HG03196 (cell line): ENCODE measurements at regions not wholly inside any gene's neighbourhood (a gene's known extent, or its start where the extent isn't known, plus 50 kb on each side); places are given as distances from the start of the nearest gene placed in this dataset.

Source experiments
- ATAC-seq: cut with Tn5 transposase; IDR thresholded peaks from one replicate; pipeline ENCODE4 v1.9.1; 2021; ENCODE audit not compliant: unreplicated experiment

DNA sequence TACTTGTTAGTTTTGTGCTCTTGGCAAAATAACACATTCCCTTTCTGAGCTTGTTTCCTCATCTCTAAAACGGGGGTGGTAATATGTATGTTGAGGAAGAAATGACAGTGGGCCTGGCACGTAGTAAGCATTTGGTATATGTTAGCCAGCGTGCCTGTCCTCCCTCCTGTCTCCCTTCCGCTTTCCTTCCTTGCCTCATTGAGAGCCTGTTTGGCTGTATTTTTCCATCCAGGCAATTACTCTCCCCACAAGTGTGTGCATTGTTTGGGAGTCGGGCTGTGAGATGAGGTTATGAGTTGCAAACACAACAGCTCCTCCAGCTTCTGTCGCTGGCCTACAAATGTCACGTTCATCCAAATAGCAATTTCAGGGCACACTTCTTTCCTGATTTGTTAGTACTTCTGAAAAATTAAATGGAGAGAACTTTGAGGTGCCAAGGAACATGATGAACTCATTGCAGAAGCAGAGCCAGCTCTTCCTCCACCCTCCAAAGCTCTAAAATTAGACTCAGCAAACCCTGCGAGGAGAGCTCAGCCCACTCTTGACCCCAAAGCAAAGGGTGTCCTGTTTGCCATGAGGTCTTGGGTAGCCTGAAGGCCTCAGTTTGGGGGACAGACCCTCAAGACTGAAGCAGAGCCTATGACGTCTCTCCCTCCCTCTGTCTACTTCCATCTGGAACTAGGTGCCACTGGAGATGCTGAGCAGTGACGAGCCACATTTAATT lies 50.7 kb upstream of the TOX2 start:
- ATAC-seq = no peak

GRCh38 chr20:43863330-43863729 lies 51.3 kb upstream of the TOX2 start:
- ATAC-seq = no peak

GRCh38 chr20:43862438-43862837 lies 52.2 kb upstream of the TOX2 start:
- ATAC-seq = no peak

DNA sequence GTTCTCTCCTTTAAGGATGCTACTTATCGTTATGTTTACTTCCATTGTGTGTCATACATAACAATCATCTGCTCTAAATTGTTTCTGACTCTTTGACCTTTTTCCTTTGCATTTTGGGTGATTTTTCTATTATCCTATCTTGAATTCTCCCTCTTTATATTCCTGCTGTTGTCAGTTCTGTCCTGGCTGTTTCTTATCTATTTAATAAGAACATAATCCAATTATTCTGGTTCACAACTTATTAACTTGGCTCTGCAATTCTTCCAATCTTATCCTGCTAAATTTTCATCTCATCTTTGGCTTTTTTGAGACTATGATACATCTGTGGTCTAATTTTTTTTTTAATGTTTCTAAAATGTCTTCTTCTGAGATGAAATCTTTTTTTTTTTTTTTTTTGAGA lies 54.7 kb upstream of the TOX2 start:
- ATAC-seq = no peak

DNA sequence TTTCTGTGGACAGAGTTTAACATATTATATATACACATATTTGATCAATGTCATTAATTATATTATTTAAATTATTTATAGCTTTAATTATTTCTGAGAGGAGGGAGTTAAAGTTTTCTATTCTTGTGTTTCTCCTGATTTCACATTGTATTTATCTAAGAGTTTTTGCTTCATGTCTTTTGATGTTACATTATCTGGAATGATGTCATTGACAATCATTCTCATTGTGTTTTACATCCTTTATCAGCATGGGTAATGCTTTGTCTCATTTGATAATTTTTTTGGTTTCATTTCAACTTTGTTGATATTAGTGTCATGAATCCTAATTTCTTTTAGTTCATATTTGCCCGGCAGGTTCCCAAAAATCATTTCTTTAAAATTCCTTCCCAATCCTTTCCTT lies 56.7 kb upstream of the TOX2 start:
- no peak for ATAC-seq

DNA sequence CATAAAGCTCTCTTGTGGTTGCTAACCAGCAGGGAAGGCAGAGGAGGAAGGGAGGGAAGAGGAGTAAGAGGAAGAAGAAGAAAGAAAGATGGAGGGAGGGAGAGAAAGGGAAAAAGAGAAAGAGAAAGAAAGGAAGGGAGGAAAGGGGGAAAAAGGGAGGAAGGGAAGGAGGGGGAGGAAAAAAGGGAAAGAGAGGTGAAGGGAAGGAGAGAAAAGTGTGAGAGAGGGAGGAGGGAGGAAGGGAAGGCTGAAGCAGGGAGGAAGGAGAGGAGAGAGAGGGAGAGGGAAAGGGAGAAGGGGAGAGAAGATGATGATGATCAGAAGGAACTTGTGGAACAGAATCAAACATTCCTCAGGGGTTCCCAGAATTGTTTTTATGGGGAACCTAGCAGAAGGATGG lies 57.5 kb upstream of the TOX2 start:
- no peak for ATAC-seq

GRCh38 chr20:43855803-43856202 lies 58.8 kb upstream of the TOX2 start:
- no peak for ATAC-seq

- no peak for ATAC-seq
Observed at GRCh38 chr20:43853918-43854317, 60.7 kb upstream of the TOX2 start.

GRCh38 chr20:43853174-43853803 lies 61.4 kb upstream of the TOX2 start:
- no peak for ATAC-seq

DNA sequence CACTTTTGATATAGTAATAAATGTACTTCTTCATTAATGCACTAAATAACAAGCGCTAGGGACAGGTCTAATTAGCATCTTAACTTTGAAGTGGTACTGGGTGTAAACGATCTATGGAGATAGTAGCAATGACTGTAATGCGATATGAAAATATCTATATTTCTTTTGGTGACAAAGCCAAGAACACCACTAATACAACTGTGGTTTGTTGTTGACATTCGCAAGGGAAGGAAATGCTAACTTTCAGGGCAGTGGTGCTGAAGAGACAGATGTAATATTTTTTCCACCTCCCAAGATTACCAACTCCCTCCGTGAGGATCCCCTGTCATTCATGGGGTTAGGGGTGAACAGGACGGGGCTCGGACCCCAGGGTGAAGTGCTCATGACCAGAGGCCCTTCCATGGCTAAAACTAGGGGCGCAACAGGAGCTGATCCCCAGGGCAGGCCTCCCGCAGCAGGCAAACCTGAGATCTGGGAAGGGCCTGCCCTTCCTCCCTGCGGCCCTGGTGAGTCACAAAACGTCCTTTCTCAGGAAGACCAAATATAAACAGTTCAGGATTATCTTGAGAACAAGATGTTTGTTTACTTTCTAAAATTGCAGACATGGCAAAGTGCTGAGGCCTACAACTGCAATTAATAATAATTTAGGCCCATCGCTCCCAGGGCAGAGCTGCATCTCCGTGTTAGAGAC lies 65.0 kb upstream of the TOX2 start:
- no peak for ATAC-seq

GRCh38 chr20:43846516-43846905 lies 68.1 kb upstream of the TOX2 start:
- no peak for ATAC-seq

DNA sequence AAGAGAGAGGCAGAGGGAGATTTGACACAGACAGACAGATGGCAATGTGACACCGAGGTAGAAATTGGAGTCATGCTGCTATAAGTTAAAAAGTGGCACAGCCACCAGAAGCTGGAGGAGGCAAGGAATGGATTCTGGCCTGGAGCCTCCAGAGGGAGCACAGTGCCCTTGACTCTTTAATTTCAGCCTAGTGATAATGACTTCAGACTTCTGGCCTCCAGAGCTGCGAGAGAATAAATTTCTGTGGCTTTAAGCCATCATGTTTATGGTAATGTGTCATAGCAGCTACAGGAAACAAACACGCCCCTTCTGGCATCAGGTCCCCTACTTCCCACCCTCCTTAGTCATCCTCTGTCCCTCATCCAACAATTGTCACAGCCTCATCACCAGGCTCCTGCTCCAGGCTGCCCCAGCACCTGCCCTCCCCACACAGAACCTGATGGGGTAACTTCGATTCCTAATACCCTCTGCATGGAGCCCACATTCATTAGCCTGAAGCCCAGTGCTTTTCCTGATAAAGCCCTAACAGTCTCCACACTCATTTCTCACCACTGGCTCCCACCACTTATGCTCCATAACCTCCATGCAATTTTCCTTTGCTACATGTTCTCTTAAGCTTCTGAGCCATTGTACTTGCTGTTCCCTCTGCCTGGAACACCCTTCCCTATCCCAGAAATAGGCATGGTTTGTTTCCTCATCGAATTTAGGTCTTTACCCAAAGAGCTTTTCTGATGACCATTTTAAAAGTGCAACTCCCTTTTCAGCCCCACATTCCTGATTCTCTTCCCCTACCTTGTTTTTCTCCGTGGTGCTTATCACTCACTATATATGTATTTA lies 69.7 kb upstream of the TOX2 start:
- ATAC-seq = no peak

- ATAC-seq = no peak
Observed at GRCh38 chr20:43843965-43844660, 70.5 kb upstream of the TOX2 start.

- ATAC-seq = no peak
Observed at GRCh38 chr20:43843096-43843964, 71.3 kb upstream of the TOX2 start.

- ATAC-seq = no peak
Observed at GRCh38 chr20:43842126-43843020, 72.3 kb upstream of the TOX2 start.

DNA sequence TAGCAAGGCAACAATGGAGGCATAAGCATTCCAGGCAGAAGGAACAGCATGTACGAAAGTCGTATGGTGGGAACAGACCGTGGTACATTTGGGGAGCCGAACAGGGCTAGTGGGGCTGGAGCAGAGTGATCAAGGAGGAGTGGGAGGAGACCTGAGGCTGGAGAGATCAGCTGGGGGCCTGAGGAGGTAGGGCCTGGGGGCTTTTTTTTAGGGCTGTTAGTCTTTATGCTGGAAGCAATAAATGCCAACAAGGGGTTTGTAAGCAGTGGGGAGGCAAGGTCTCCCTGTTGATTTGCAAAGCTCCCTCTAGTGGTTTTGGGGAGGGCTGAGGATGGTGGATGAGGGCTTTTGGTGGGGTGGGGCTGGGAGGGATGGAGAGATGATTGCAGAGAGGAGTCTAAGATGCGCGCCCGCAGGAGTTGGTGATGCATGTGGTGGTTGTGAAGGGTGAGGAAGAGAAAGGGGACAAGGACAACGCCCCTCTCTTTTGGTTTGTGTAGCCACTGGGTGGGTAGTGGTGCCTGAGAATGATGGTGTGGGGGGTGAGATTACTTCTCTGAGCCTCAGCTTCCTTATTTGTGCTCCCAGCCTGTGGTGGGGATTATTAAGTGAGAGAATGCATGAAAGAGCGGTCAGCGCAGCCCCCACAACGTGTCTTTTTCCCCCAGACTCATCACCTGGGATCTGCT lies 74.1 kb upstream of the TOX2 start:
- ATAC-seq = no peak

- ATAC-seq = no peak
Observed at GRCh38 chr20:43839793-43840199, 74.9 kb upstream of the TOX2 start.

DNA sequence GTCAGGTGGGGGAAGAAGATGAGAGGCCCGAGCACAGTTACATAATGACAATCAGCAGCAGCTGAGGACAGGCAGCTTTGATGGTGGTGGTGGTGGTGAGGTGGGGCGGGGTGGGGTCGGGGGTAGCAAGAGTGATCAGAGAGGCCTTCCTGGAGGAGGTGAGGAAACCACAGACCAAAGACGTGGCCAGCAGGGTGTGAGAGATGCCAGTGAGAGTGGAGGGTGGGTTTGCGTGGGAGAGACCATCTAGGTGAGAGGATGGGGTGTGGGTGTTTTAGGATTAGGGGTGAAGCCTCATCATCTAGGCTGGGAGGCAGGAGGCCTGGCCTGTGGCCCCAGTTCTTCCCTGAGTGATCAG lies 76.0 kb upstream of the TOX2 start:
- no peak for ATAC-seq
